Neural cell (in vitro differentiated cells): ENCODE measurements at regions not wholly inside any gene's neighbourhood (a gene's known extent, or its start where the extent isn't known, plus 50 kb on each side); places are given as distances from the start of the nearest gene placed in this dataset.

Source experiments
- H2AFZ ChIP-seq: fragments of 200-600, 300-800 bp; sonication (generic), shearing (Covaris generic); 2 replicates; pipeline ENCODE4 v1.6.0; 2014; ENCODE audit warnings: low read depth, mild to moderate bottlenecking, antibody characterized with exemption, low read length, moderate library complexity
- H3F3A ChIP-seq: fragments of 200-600 bp; shearing (Covaris generic); 2 replicates; pipeline ENCODE4 v1.6.1; 2016; ENCODE audit warnings: mild to moderate bottlenecking, moderate library complexity, mixed read lengths, antibody characterized with exemption, low read length; ENCODE audit not compliant: insufficient read depth, poor library complexity, severe bottlenecking
- H3K27ac ChIP-seq: fragments of 200-600, 300-800 bp; sonication (generic), shearing (Covaris generic); 2 replicates; pipeline ENCODE4 v1.5.1; 2014; ENCODE audit warnings: mild to moderate bottlenecking, low read length, moderate library complexity
- H3K27me3 ChIP-seq: fragments of 300-800, 200-600 bp; sonication (generic), shearing (Covaris generic); 2 replicates; pipeline ENCODE4 v1.6.0; 2014; ENCODE audit warnings: mild to moderate bottlenecking, low read depth, low read length, moderate library complexity; ENCODE audit not compliant: insufficient read depth
- H3K36me3 ChIP-seq: fragments of 300-800, 200-600 bp; sonication (generic), shearing (Covaris generic); 2 replicates; pipeline ENCODE4 v1.5.1; 2014; ENCODE audit warnings: mild to moderate bottlenecking, antibody characterized with exemption, low read length, moderate library complexity; ENCODE audit not compliant: insufficient read depth
- H3K4me2 ChIP-seq: fragments of 300-800, 200-600 bp; sonication (generic), shearing (Covaris generic); 2 replicates; pipeline ENCODE4 v1.6.0; 2014; ENCODE audit warnings: mild to moderate bottlenecking, low read length
- H3K4me3 ChIP-seq: fragments of 300-800, 200-600 bp; sonication (generic), shearing (Covaris generic); 2 replicates; pipeline ENCODE4 v1.5.1; 2014; ENCODE audit warnings: mild to moderate bottlenecking, low read length, moderate library complexity
- H3K79me2 ChIP-seq: fragments of 200-600 bp; shearing (Covaris generic); replicated peaks from 2 replicates; pipeline ENCODE4 v1.6.0; 2014; ENCODE audit warnings: mild to moderate bottlenecking, low read length, moderate library complexity; ENCODE audit not compliant: insufficient read depth
- H3K9ac ChIP-seq: fragments of 300-800, 200-600 bp; sonication (generic), shearing (Covaris generic); 2 replicates; pipeline ENCODE4 v1.6.1; 2016; ENCODE audit warnings: mild to moderate bottlenecking, low read length, mixed read lengths
- H3K9me2 ChIP-seq: fragments of 200-600 bp; shearing (Covaris generic); 2 replicates; pipeline ENCODE4 v1.6.1; 2016; ENCODE audit warnings: mild to moderate bottlenecking, low read length, mixed read lengths; ENCODE audit not compliant: insufficient read depth
- H3K9me3 ChIP-seq: fragments of 200-600, 300-800 bp; sonication (generic), shearing (Covaris generic); 2 replicates; pipeline ENCODE4 v1.6.1; 2016; ENCODE audit warnings: mild to moderate bottlenecking, mixed run types, low read length, moderate library complexity, mixed read lengths
- H4K20me1 ChIP-seq: fragments of 200-600 bp; shearing (Covaris generic); 2 replicates; pipeline ENCODE4 v1.6.1; 2016; ENCODE audit warnings: mild to moderate bottlenecking, mixed run types; ENCODE audit not compliant: insufficient read depth
- CTCF ChIP-seq: fragments of 450-650 bp; IDR thresholded peaks from 2 replicates; pipeline ENCODE4 v1.5.1; 2014; ENCODE audit warnings: antibody characterized with exemption, mild to moderate bottlenecking, moderate library complexity; ENCODE audit not compliant: poor library complexity, severe bottlenecking
- EP300 ChIP-seq: fragments of 450-650 bp; conservative IDR thresholded peaks from 2 replicates; pipeline ENCODE4 v1.6.1; 2014; ENCODE audit warnings: antibody characterized with exemption, mild to moderate bottlenecking, moderate library complexity; ENCODE audit not compliant: poor library complexity, severe bottlenecking
- EZH2 ChIP-seq: fragments of 200-600, 300-800 bp; shearing (Covaris generic), sonication (generic); IDR thresholded peaks from 2 replicates; pipeline ENCODE4 v1.6.1; 2014; ENCODE audit warnings: antibody characterized with exemption, low read length, borderline replicate concordance, mild to moderate bottlenecking; ENCODE audit not compliant: insufficient read depth, poor library complexity, severe bottlenecking
- MXI1 ChIP-seq: fragments of 450-650 bp; conservative IDR thresholded peaks from 2 replicates; pipeline ENCODE4 v1.6.1; 2014; ENCODE audit warnings: antibody characterized with exemption, mild to moderate bottlenecking; ENCODE audit not compliant: poor library complexity, severe bottlenecking
- POLR2AphosphoS5 ChIP-seq: IDR thresholded peaks from 2 replicates; pipeline ENCODE4 v1.6.1; 2012
- RAD21 ChIP-seq: fragments of 450-650 bp; conservative IDR thresholded peaks from 2 replicates; pipeline ENCODE4 v1.6.1; 2014; ENCODE audit warnings: antibody characterized with exemption, mild to moderate bottlenecking, moderate library complexity
- REST ChIP-seq: IDR thresholded peaks from 2 replicates; pipeline ENCODE4 v1.6.1; 2012; ENCODE audit warnings: borderline replicate concordance
- SMC3 ChIP-seq: fragments of 450-650 bp; conservative IDR thresholded peaks from 2 replicates; pipeline ENCODE4 v1.6.1; 2014; ENCODE audit warnings: antibody characterized with exemption, mild to moderate bottlenecking, moderate library complexity; ENCODE audit not compliant: poor library complexity
- TAF1 ChIP-seq: IDR thresholded peaks from 2 replicates; pipeline ENCODE4 v1.6.1; 2012; ENCODE audit warnings: low read depth

- no peaks in the 10 kb centered on the region for H3K9me3 ChIP-seq
Observed at GRCh38 chrX:25112156-25112555, 96.4 kb upstream of the ARX start.

GRCh38 chrX:25108481-25108880 lies 92.7 kb upstream of the ARX start:
- H3K9me3 ChIP-seq = no peaks in the 10 kb centered on the region
- no peak overlapping the region for H3K9ac ChIP-seq
- no peaks in the 10 kb centered on the region for H3K27me3 ChIP-seq
- H3K27ac ChIP-seq = no peak overlapping the region
- H3K4me3 ChIP-seq = no peak overlapping the region
- H3K9me2 ChIP-seq = no peaks in the 10 kb centered on the region
- H4K20me1 ChIP-seq = no peaks in the 10 kb centered on the region
- H3K36me3 ChIP-seq = no peaks in the 10 kb centered on the region
- H3K79me2 ChIP-seq = no peaks in the 10 kb centered on the region
- no peak overlapping the region for H2AFZ ChIP-seq
- no peaks in the 10 kb centered on the region for H3F3A ChIP-seq
- no peak overlapping the region for H3K4me2 ChIP-seq
- no peak for TF ChIP-seq MXI1
- no peak for TF ChIP-seq POLR2AphosphoS5
- TF ChIP-seq SMC3 = no peak
- no peak for TF ChIP-seq EZH2
- no peak for TF ChIP-seq REST
- TF ChIP-seq TAF1 = no peak
- TF ChIP-seq CTCF = no peak

More at GRCh38 chrX:25112156-25112555, 96.4 kb upstream of the ARX start:
- Histone ChIP-seq H3F3A (no peaks in the 10 kb centered on the region), H3K27me3 (no peaks in the 10 kb centered on the region), H3K9ac (no peak overlapping the region), H4K20me1 (no peaks in the 10 kb centered on the region), H3K27ac (no peak overlapping the region), H3K9me2 (no peaks in the 10 kb centered on the region), H3K79me2 (no peaks in the 10 kb centered on the region), H3K4me2 (no peak overlapping the region), H2AFZ (no peak overlapping the region), H3K36me3 (no peaks in the 10 kb centered on the region), H3K4me3 (no peak overlapping the region)
- TF ChIP-seq MXI1 (no peak), EP300 (no peak), EZH2 (no peak), SMC3 (no peak), CTCF (no peak), RAD21 (no peak), TAF1 (no peak), POLR2AphosphoS5 (no peak), REST (no peak)
